ENCODE measurements at regions not wholly inside any gene's neighbourhood (a gene's known extent, or its start where the extent isn't known, plus 50 kb on each side); places are given as distances from the start of the nearest gene placed in this dataset.

DNA sequence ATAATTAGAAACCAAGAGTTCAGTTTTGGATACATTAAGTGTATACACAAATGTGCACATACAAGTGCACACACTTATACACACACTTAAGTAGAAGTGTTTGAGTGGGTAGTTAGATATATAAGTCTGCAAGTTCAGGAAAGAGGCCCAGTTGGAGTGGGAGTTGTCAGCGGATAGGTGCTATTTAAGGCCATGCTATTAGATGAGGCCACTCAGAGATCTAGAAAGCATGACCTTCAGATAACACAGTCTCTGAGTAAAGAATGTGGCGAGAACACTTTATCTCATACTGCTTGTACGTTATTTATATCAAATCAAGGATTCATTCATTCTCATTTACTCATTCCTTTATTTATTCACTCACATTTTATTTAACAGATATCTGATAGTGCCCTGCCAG lies 206.2 kb downstream of the POSTN start:
- Histone ChIP-seq H3K27me3 (replicated peaks; ENCODE audit: insufficient read depth) (no peaks in the 10 kb centered on the region), H2AFZ (no peak overlapping the region), H3K9me3 (ENCODE audit: low read depth) (no peaks in the 10 kb centered on the region), H3K79me2 (ENCODE audit: insufficient read depth) (no peaks in the 10 kb centered on the region), H3K4me3 (no peak overlapping the region), H3K27ac (no peak overlapping the region), H3K9ac (no peak overlapping the region), H3F3A (ENCODE audit: insufficient read depth) (no peaks in the 10 kb centered on the region), H3K4me1 (ENCODE audit: insufficient read depth) (no peaks in the 10 kb centered on the region), H4K20me1 (ENCODE audit: insufficient read depth) (no peaks in the 10 kb centered on the region), H3K9me2 (ENCODE audit: insufficient read depth) (no peaks in the 10 kb centered on the region), H3K36me3 (ENCODE audit: low read depth) (no peaks in the 10 kb centered on the region), H3K4me2 (ENCODE audit: unreplicated experiment) (no peak overlapping the region)
- no peak for DNase-seq
- no peak for TF ChIP-seq EZH2 (IDR thresholded peaks at IDR 0.05; ENCODE audit: insufficient read depth, poor library complexity, severe bottlenecking)
- TF ChIP-seq EZH2phosphoT487 (IDR thresholded peaks at IDR 0.05; ENCODE audit: insufficient read depth, low read depth): no peak
- in situ Hi-C loops (cut with MboI): no loop called here
- WGBS, 2 experiments (ENCODE audit: low coverage in 1 of 2, low lambda C conversion rate in 2 of 2, missing lambda C conversion rate in 2 of 2): 90 to 93% methylated on average over 3 of the region's 3 CpGs

DNA sequence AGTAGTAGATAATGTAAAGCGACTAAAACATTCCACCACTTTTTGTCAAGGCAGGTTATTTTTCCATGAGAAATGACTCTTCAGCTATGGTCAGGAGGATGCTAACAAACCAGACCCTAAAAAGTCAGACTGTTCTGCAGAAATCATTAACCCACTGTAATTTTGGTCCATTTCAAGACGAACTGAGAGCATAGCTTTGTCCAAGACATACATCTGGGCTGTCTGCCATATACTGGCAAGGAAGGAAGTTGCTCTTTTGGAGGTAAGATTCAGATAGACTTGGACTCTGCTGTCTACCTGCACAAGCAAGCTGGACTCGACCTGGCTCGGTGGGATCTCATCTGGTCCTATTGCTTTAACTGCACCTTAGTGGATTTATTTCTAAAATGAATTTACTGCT lies 207.8 kb downstream of the POSTN start:
- H3K36me3 ChIP-seq (ENCODE audit: low read depth): no peaks in the 10 kb centered on the region
- H3K9ac ChIP-seq: no peak overlapping the region
- no peak overlapping the region for H3K4me2 ChIP-seq (ENCODE audit: unreplicated experiment)
- H4K20me1 ChIP-seq (ENCODE audit: insufficient read depth): no peaks in the 10 kb centered on the region
- no peaks in the 10 kb centered on the region for H3K9me3 ChIP-seq (ENCODE audit: low read depth)
- H3K4me3 ChIP-seq: no peak overlapping the region
- no peaks in the 10 kb centered on the region for H3K27me3 ChIP-seq (replicated peaks; ENCODE audit: insufficient read depth)
- H3K79me2 ChIP-seq (ENCODE audit: insufficient read depth): no peaks in the 10 kb centered on the region
- DNase-seq: no peak
- TF ChIP-seq EZH2phosphoT487 (IDR thresholded peaks at IDR 0.05; ENCODE audit: insufficient read depth, low read depth): no peak
- TF ChIP-seq EZH2 (IDR thresholded peaks at IDR 0.05; ENCODE audit: insufficient read depth, poor library complexity, severe bottlenecking): no peak
- H3K9me2 ChIP-seq (ENCODE audit: insufficient read depth): no peaks in the 10 kb centered on the region
- peaks cover 7% of the 10 kb centered on the region; the same call in 1 of the 2 replicates for H3F3A ChIP-seq (ENCODE audit: insufficient read depth)
- peaks cover 12% of the 10 kb centered on the region for H3K4me1 ChIP-seq (ENCODE audit: insufficient read depth)
- WGBS, 2 experiments (ENCODE audit: low coverage in 1 of 2, low lambda C conversion rate in 2 of 2, missing lambda C conversion rate in 2 of 2): 80 to 82% methylated on average over 4 of the region's 4 CpGs
- no peak overlapping the region for H2AFZ ChIP-seq
- H3K27ac ChIP-seq: no peak overlapping the region
- in situ Hi-C loops (cut with MboI): no loop called here

DNA sequence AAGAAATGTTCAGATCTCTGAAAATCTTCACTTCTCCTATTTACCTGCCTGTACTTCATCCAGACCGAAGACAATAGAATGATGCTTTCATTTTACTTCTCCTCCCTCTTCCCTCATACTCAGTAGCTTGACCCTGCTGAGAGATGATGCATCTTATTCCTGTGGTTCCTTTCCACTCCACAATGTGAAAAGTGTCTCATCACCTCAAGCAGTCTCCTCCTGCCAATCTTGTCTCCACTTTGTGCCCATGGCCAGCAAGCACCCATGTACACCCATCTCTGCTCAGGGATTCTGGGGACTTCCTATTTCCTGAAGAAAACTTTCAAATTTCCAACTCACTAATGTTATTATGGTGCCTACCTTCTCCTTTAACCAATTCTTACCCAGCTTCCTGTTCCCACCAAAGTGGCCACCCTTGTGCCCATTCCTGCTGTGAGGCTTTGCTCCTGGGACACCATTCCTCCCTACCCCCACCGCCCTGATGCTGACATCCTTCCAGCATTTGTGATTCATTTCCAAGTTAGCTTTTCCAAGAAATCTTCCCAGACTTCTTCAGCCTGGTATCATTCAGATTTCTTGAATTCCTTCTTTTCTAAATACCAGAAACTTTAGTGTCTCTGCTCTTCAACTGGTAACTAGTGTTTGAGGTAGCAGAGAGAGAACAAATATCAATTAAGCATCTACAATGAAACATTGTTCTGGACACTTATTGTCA lies 212.5 kb downstream of the POSTN start:
- peaks cover 25% of the 10 kb centered on the region for H3K4me1 ChIP-seq (ENCODE audit: insufficient read depth)
- H3K4me2 ChIP-seq (ENCODE audit: unreplicated experiment): peak overlapping the region; percentile 37
- 19 to 20% methylated on average over 2 of the region's 2 CpGs for WGBS, 2 experiments (ENCODE audit: low coverage in 1 of 2, low lambda C conversion rate in 2 of 2, missing lambda C conversion rate in 2 of 2)
- H3K27ac ChIP-seq: peak overlapping the region; percentile 37
- no peaks in the 10 kb centered on the region for H3K79me2 ChIP-seq (ENCODE audit: insufficient read depth)
- no peak overlapping the region for H3K9ac ChIP-seq
- TF ChIP-seq EZH2phosphoT487 (IDR thresholded peaks at IDR 0.05; ENCODE audit: insufficient read depth, low read depth): no peak
- TF ChIP-seq EZH2 (IDR thresholded peaks at IDR 0.05; ENCODE audit: insufficient read depth, poor library complexity, severe bottlenecking): no peak
- H2AFZ ChIP-seq: peak overlapping the region; percentile 28
- H3K36me3 ChIP-seq (ENCODE audit: low read depth): no peaks in the 10 kb centered on the region
- no peak overlapping the region for H3K4me3 ChIP-seq
- H3K27me3 ChIP-seq (replicated peaks; ENCODE audit: insufficient read depth): no peaks in the 10 kb centered on the region
- H3F3A ChIP-seq (ENCODE audit: insufficient read depth): peaks cover 16% of the 10 kb centered on the region; the same call in 1 of the 2 replicates
- H3K9me2 ChIP-seq (ENCODE audit: insufficient read depth): no peaks in the 10 kb centered on the region
- H3K9me3 ChIP-seq (ENCODE audit: low read depth): no peaks in the 10 kb centered on the region
- H4K20me1 ChIP-seq (ENCODE audit: insufficient read depth): no peaks in the 10 kb centered on the region
- peak; percentile 56 for DNase-seq
- in situ Hi-C loops (cut with MboI): no loop called here

GRCh38 chr13:37385248-37385647 lies 213.3 kb downstream of the POSTN start:
- Histone ChIP-seq H3K9me2 (ENCODE audit: insufficient read depth) (no peaks in the 10 kb centered on the region), H3K79me2 (ENCODE audit: insufficient read depth) (no peaks in the 10 kb centered on the region), H3K27ac (no peak overlapping the region), H3K4me2 (ENCODE audit: unreplicated experiment) (no peak overlapping the region), H3F3A (ENCODE audit: insufficient read depth) (peaks cover 16% of the 10 kb centered on the region; the same call in 1 of the 2 replicates), H3K27me3 (replicated peaks; ENCODE audit: insufficient read depth) (no peaks in the 10 kb centered on the region), H3K4me1 (ENCODE audit: insufficient read depth) (peaks cover 25% of the 10 kb centered on the region), H3K36me3 (ENCODE audit: low read depth) (no peaks in the 10 kb centered on the region), H3K4me3 (no peak overlapping the region), H2AFZ (no peak overlapping the region), H3K9me3 (ENCODE audit: low read depth) (no peaks in the 10 kb centered on the region), H4K20me1 (ENCODE audit: insufficient read depth) (no peaks in the 10 kb centered on the region), H3K9ac (no peak overlapping the region)
- in situ Hi-C loops (cut with MboI): no loop called here
- TF ChIP-seq EZH2phosphoT487 (IDR thresholded peaks at IDR 0.05; ENCODE audit: insufficient read depth, low read depth): no peak
- TF ChIP-seq EZH2 (IDR thresholded peaks at IDR 0.05; ENCODE audit: insufficient read depth, poor library complexity, severe bottlenecking): no peak
- DNase-seq: no peak
- WGBS, 2 experiments (ENCODE audit: low coverage in 1 of 2, low lambda C conversion rate in 2 of 2, missing lambda C conversion rate in 2 of 2): 96 to 97% methylated on average over 4 of the region's 4 CpGs
